ENCODE measurements at regions not wholly inside any gene's neighbourhood (a gene's known extent, or its start where the extent isn't known, plus 50 kb on each side); places are given as distances from the start of the nearest gene placed in this dataset.

- Histone ChIP-seq H3K9me3 (no peaks in the 10 kb centered on the region), H3K27me3 (replicated peaks; ENCODE audit: insufficient read depth) (no peaks in the 10 kb centered on the region), H3K4me1 (replicated peaks) (no peaks in the 10 kb centered on the region), H3K27ac (no peak overlapping the region), H3K36me3 (no peaks in the 10 kb centered on the region), H3K4me3 (no peak overlapping the region)
- intact Hi-C loops (cut with DNase I), result no loop called here
- TF ChIP-seq POLR2A (IDR thresholded peaks at IDR 0.05), result no peak
- TF ChIP-seq, protein P1, sequence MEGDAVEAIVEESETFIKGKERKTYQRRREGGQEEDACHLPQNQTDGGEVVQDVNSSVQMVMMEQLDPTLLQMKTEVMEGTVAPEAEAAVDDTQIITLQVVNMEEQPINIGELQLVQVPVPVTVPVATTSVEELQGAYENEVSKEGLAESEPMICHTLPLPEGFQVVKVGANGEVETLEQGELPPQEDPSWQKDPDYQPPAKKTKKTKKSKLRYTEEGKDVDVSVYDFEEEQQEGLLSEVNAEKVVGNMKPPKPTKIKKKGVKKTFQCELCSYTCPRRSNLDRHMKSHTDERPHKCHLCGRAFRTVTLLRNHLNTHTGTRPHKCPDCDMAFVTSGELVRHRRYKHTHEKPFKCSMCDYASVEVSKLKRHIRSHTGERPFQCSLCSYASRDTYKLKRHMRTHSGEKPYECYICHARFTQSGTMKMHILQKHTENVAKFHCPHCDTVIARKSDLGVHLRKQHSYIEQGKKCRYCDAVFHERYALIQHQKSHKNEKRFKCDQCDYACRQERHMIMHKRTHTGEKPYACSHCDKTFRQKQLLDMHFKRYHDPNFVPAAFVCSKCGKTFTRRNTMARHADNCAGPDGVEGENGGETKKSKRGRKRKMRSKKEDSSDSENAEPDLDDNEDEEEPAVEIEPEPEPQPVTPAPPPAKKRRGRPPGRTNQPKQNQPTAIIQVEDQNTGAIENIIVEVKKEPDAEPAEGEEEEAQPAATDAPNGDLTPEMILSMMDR (IDR thresholded peaks at IDR 0.05), result no peak
- no peak for TF ChIP-seq POLR2AphosphoS5 (IDR thresholded peaks at IDR 0.05)
- 66% methylated on average over 3 of the region's 3 CpGs for WGBS
- DNase-seq (ENCODE audit: low spot score), result no peak
These were observed 926.5 kb upstream of the GHITM start for GRCh38 chr10:83212632-83213334.

DNA sequence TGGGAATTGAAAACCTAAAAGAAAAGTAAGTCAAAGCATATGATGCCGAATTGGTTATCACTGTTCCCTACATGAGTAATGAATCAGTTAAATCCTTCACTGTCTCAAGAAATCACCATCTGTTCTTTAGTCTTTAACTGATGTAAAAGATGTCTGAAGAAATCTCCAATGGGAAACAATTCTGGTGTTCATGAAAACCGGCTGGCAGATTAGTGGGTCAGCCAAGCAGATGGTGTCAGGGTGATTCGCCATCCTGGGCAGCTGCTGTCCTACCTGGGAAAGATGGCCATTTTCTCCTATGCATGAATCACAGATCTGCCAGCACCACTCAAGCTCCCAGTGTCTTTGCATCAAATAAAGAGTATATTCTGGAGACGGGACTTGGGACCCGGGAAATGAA lies 925.2 kb upstream of the GHITM start:
- Histone ChIP-seq H3K27ac (no peak overlapping the region), H3K36me3 (no peaks in the 10 kb centered on the region), H3K4me1 (replicated peaks) (no peaks in the 10 kb centered on the region), H3K9me3 (no peaks in the 10 kb centered on the region), H3K27me3 (replicated peaks; ENCODE audit: insufficient read depth) (no peaks in the 10 kb centered on the region), H3K4me3 (no peak overlapping the region)
- DNase-seq (ENCODE audit: low spot score), result no peak
- intact Hi-C loops (cut with DNase I), result no loop called here
- WGBS, result 92% methylated on average over 5 of the region's 5 CpGs
- TF ChIP-seq POLR2AphosphoS5 (IDR thresholded peaks at IDR 0.05), result no peak
- no peak for TF ChIP-seq POLR2A (IDR thresholded peaks at IDR 0.05)
- TF ChIP-seq, protein P1 (IDR thresholded peaks at IDR 0.05), result no peak

DNA sequence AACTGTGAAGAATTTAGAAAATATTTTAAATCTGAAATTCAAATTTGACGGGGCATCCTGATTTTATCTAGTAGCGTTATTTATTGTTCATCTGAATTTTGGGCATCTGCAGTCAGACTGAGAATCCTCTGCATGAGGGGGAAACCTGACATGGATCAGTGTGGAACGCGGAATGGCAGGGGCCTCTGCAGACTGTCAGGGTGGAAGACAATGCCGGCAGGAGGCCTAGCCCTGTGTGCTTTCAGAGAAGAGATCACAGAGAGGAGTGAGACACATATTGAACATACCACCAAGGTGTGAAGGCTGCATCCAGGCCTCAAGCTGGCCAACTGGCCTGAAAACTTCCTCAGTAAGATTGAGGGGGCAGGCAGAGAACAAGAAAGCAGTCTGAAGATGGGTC lies 921.1 kb upstream of the GHITM start:
- Histone ChIP-seq H3K4me1 (replicated peaks) (no peaks in the 10 kb centered on the region), H3K27me3 (replicated peaks; ENCODE audit: insufficient read depth) (no peaks in the 10 kb centered on the region), H3K4me3 (no peak overlapping the region), H3K9me3 (no peaks in the 10 kb centered on the region), H3K36me3 (no peaks in the 10 kb centered on the region), H3K27ac (no peak overlapping the region)
- TF ChIP-seq POLR2AphosphoS5 (IDR thresholded peaks at IDR 0.05), result no peak
- TF ChIP-seq, protein P1 (IDR thresholded peaks at IDR 0.05), result no peak
- intact Hi-C loops (cut with DNase I), result no loop called here
- 81% methylated on average over 5 of the region's 5 CpGs for WGBS
- no peak for DNase-seq (ENCODE audit: low spot score)

- H3K9me3 ChIP-seq, result no peaks in the 10 kb centered on the region
- TF ChIP-seq POLR2AphosphoS5 (IDR thresholded peaks at IDR 0.05) (no peak), POLR2A (IDR thresholded peaks at IDR 0.05) (no peak)
- TF ChIP-seq, protein P1 (IDR thresholded peaks at IDR 0.05), result no peak
- no peaks in the 10 kb centered on the region for H3K27me3 ChIP-seq (replicated peaks; ENCODE audit: insufficient read depth)
- intact Hi-C loops (cut with DNase I), result no loop called here
- no peak overlapping the region for H3K27ac ChIP-seq
- 69% methylated on average over 6 of the region's 6 CpGs for WGBS
- no peaks in the 10 kb centered on the region for H3K36me3 ChIP-seq
- no peaks in the 10 kb centered on the region for H3K4me1 ChIP-seq (replicated peaks)
- no peak overlapping the region for H3K4me3 ChIP-seq
- DNase-seq (ENCODE audit: low spot score), result no peak
These were observed 917.0 kb upstream of the GHITM start for GRCh38 chr10:83222300-83222699.

Data from prostate gland (tissue), 2 donors.